ENCODE measurements at regions not wholly inside any gene's neighbourhood (a gene's known extent, or its start where the extent isn't known, plus 50 kb on each side); places are given as distances from the start of the nearest gene placed in this dataset.

DNA sequence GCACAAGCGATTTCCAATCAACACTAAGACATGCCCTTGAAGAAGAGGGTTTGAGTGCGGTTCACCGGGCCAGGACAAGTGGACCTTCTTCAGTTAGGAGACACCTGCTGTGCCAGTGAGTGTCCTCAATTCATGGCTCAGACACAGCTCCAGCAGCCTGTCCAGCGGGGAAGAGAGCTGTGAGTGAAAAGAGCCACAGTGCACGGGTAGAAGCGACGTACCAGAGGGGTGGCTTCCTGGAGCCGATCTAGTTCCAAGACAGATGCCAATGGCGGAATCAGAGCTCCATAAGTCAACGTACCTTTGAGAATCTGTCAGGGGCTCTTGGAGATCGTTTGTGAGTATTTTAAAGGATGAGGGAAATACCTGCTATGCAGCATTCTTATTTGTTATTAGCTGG is 119.9 kb upstream of the SALL3 start:
- no peak for ATAC-seq (ENCODE audit: insufficient read depth, low read depth)
- Histone ChIP-seq H3K4me3 (ENCODE audit: low read depth in 1 of 2, low read length in 2 of 2) (no peak overlapping the region), H2AFZ (ENCODE audit: low read depth, low read length) (no peak overlapping the region), H3K27me3 (ENCODE audit: insufficient read depth, low read length, poor library complexity) (peaks cover 3% of the 10 kb centered on the region), H3K4me1 (ENCODE audit: insufficient read depth, low read length) (no peaks in the 10 kb centered on the region), H3K9me3 (ENCODE audit: insufficient read depth, low read length, severe bottlenecking) (no peaks in the 10 kb centered on the region), H3K4me2 (ENCODE audit: insufficient read depth, low read length) (no peak overlapping the region), H3K9ac (ENCODE audit: low read depth, low read length) (no peak overlapping the region), H3K27ac (ENCODE audit: low read length) (no peak overlapping the region), H4K20me1 (ENCODE audit: insufficient read depth, low read length) (no peaks in the 10 kb centered on the region), H3K79me2 (ENCODE audit: insufficient read depth, low read length) (no peaks in the 10 kb centered on the region), H3K36me3 (ENCODE audit: insufficient read depth, low read length) (no peaks in the 10 kb centered on the region)
- no peak for TF ChIP-seq EZH2 (IDR thresholded peaks at IDR 0.05; ENCODE audit: borderline replicate concordance, low read depth, low read length, severe bottlenecking)
- TF ChIP-seq, protein P1, sequence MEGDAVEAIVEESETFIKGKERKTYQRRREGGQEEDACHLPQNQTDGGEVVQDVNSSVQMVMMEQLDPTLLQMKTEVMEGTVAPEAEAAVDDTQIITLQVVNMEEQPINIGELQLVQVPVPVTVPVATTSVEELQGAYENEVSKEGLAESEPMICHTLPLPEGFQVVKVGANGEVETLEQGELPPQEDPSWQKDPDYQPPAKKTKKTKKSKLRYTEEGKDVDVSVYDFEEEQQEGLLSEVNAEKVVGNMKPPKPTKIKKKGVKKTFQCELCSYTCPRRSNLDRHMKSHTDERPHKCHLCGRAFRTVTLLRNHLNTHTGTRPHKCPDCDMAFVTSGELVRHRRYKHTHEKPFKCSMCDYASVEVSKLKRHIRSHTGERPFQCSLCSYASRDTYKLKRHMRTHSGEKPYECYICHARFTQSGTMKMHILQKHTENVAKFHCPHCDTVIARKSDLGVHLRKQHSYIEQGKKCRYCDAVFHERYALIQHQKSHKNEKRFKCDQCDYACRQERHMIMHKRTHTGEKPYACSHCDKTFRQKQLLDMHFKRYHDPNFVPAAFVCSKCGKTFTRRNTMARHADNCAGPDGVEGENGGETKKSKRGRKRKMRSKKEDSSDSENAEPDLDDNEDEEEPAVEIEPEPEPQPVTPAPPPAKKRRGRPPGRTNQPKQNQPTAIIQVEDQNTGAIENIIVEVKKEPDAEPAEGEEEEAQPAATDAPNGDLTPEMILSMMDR (IDR thresholded peaks at IDR 0.05; ENCODE audit: borderline replicate concordance, extremely low read depth, low read length, poor library complexity, severe bottlenecking): no peak
- no peak for DNase-seq

- H3K9ac ChIP-seq (ENCODE audit: low read depth, low read length): no peak overlapping the region
- DNase-seq (no peak), ATAC-seq (ENCODE audit: insufficient read depth, low read depth) (no peak)
- no peaks in the 10 kb centered on the region for H3K4me1 ChIP-seq (ENCODE audit: insufficient read depth, low read length)
- TF ChIP-seq, protein P1 (IDR thresholded peaks at IDR 0.05; ENCODE audit: borderline replicate concordance, extremely low read depth, low read length, poor library complexity, severe bottlenecking): no peak
- TF ChIP-seq EZH2 (IDR thresholded peaks at IDR 0.05; ENCODE audit: borderline replicate concordance, low read depth, low read length, severe bottlenecking): no peak
- H3K79me2 ChIP-seq (ENCODE audit: insufficient read depth, low read length): no peaks in the 10 kb centered on the region
- H4K20me1 ChIP-seq (ENCODE audit: insufficient read depth, low read length): no peaks in the 10 kb centered on the region
- no peak overlapping the region for H3K4me3 ChIP-seq (ENCODE audit: low read depth in 1 of 2, low read length in 2 of 2)
- H2AFZ ChIP-seq (ENCODE audit: low read depth, low read length): no peak overlapping the region
- H3K4me2 ChIP-seq (ENCODE audit: insufficient read depth, low read length): no peak overlapping the region
- peaks cover 3% of the 10 kb centered on the region for H3K27me3 ChIP-seq (ENCODE audit: insufficient read depth, low read length, poor library complexity)
- H3K27ac ChIP-seq (ENCODE audit: low read length): no peak overlapping the region
- H3K36me3 ChIP-seq (ENCODE audit: insufficient read depth, low read length): no peaks in the 10 kb centered on the region
- H3K9me3 ChIP-seq (ENCODE audit: insufficient read depth, low read length, severe bottlenecking): no peaks in the 10 kb centered on the region
Measured at GRCh38 chr18:78860117-78860516, 119.5 kb upstream of the SALL3 start.

DNA sequence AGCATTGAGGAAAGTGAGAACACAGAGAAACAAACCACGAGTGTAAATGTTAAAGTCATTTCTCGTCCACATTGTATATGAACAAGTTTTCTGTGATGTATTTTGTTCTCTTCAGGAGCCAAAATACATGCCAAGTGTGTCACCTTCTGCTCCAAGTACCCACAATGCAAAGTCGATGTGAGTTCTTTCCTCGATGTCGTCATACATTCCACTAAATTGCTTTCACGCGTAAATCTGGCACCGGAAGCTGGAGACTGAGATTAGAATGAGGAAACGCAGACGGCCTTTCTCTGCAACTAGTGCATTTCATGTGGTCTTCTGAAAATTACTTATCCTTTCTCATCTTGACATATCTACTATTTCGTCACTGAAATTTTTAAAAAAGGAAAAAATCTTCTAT is 118.5 kb upstream of the SALL3 start:
- Histone ChIP-seq H3K36me3 (ENCODE audit: insufficient read depth, low read length) (no peaks in the 10 kb centered on the region), H3K9me3 (ENCODE audit: insufficient read depth, low read length, severe bottlenecking) (no peaks in the 10 kb centered on the region), H3K9ac (ENCODE audit: low read depth, low read length) (no peak overlapping the region), H3K4me2 (ENCODE audit: insufficient read depth, low read length) (no peak overlapping the region), H4K20me1 (ENCODE audit: insufficient read depth, low read length) (no peaks in the 10 kb centered on the region), H2AFZ (ENCODE audit: low read depth, low read length) (no peak overlapping the region), H3K4me1 (ENCODE audit: insufficient read depth, low read length) (no peaks in the 10 kb centered on the region), H3K27ac (ENCODE audit: low read length) (no peak overlapping the region), H3K4me3 (ENCODE audit: low read depth in 1 of 2, low read length in 2 of 2) (no peak overlapping the region), H3K27me3 (ENCODE audit: insufficient read depth, low read length, poor library complexity) (peaks cover 3% of the 10 kb centered on the region), H3K79me2 (ENCODE audit: insufficient read depth, low read length) (no peaks in the 10 kb centered on the region)
- TF ChIP-seq, protein P1 (IDR thresholded peaks at IDR 0.05; ENCODE audit: borderline replicate concordance, extremely low read depth, low read length, poor library complexity, severe bottlenecking): no peak
- no peak for TF ChIP-seq EZH2 (IDR thresholded peaks at IDR 0.05; ENCODE audit: borderline replicate concordance, low read depth, low read length, severe bottlenecking)
- ATAC-seq (ENCODE audit: insufficient read depth, low read depth) (no peak), DNase-seq (no peak)

DNA sequence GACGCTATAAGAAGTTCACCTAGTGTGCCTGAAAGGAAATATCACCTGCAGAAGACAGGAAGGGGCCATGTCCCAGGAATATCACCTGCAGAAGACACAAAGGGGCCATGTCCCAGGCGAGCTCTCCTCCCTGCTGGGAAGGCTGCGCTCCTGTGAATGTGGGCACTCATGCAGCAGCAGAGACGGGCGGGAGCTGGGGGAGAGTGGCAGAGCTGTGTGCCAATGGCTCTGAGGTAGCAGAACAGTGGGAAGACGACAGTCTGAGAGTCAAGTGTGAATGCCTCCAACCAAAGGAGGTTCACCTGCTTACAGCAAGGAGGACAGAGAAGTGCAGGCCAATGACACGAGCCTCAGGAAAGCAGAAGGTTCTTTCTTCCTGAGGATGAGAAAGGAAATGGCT is 117.9 kb upstream of the SALL3 start:
- TF ChIP-seq, protein P1 (IDR thresholded peaks at IDR 0.05; ENCODE audit: borderline replicate concordance, extremely low read depth, low read length, poor library complexity, severe bottlenecking): no peak
- no peak for TF ChIP-seq EZH2 (IDR thresholded peaks at IDR 0.05; ENCODE audit: borderline replicate concordance, low read depth, low read length, severe bottlenecking)
- ATAC-seq (ENCODE audit: insufficient read depth, low read depth) (no peak), DNase-seq (no peak)
- no peak overlapping the region for H3K4me3 ChIP-seq (ENCODE audit: low read depth in 1 of 2, low read length in 2 of 2)
- H3K4me2 ChIP-seq (ENCODE audit: insufficient read depth, low read length): no peak overlapping the region
- H4K20me1 ChIP-seq (ENCODE audit: insufficient read depth, low read length): no peaks in the 10 kb centered on the region
- no peaks in the 10 kb centered on the region for H3K9me3 ChIP-seq (ENCODE audit: insufficient read depth, low read length, severe bottlenecking)
- H3K79me2 ChIP-seq (ENCODE audit: insufficient read depth, low read length): no peaks in the 10 kb centered on the region
- H3K9ac ChIP-seq (ENCODE audit: low read depth, low read length): no peak overlapping the region
- no peaks in the 10 kb centered on the region for H3K36me3 ChIP-seq (ENCODE audit: insufficient read depth, low read length)
- no peak overlapping the region for H3K27ac ChIP-seq (ENCODE audit: low read length)
- H3K4me1 ChIP-seq (ENCODE audit: insufficient read depth, low read length): no peaks in the 10 kb centered on the region
- H3K27me3 ChIP-seq (ENCODE audit: insufficient read depth, low read length, poor library complexity): peaks cover 3% of the 10 kb centered on the region
- H2AFZ ChIP-seq (ENCODE audit: low read depth, low read length): no peak overlapping the region

All from DND-41 (cell line).